IPS-15b (cell line): ENCODE measurements at regions not wholly inside any gene's neighbourhood (a gene's known extent, or its start where the extent isn't known, plus 50 kb on each side); places are given as distances from the start of the nearest gene placed in this dataset.

Experiments
- H3K27me3 ChIP-seq: one replicate; pipeline ENCODE4 v1.6.1; 2013; ENCODE audit warnings: low read length; ENCODE audit not compliant: control insufficient read depth, insufficient read depth
- H3K36me3 ChIP-seq: one replicate; pipeline ENCODE4 v1.6.1; 2013; ENCODE audit warnings: low read length; ENCODE audit not compliant: control insufficient read depth, insufficient read depth
- H3K4me1 ChIP-seq: one replicate; pipeline ENCODE4 v1.6.1; 2013; ENCODE audit warnings: mild to moderate bottlenecking, low read length; ENCODE audit not compliant: control insufficient read depth, insufficient read depth
- H3K4me3 ChIP-seq: one replicate; pipeline ENCODE4 v1.5.1; 2013; ENCODE audit warnings: low read depth, low read length
- H3K9ac ChIP-seq: one replicate; pipeline ENCODE4 v1.6.1; 2013; ENCODE audit warnings: low read depth, mild to moderate bottlenecking, low read length
- H3K9me3 ChIP-seq: one replicate; pipeline ENCODE4 v1.6.1; 2013; ENCODE audit warnings: mild to moderate bottlenecking, low read length; ENCODE audit not compliant: control insufficient read depth, insufficient read depth

- Histone ChIP-seq H3K9me3 (no peaks in the 10 kb centered on the region), H3K4me1 (no peaks in the 10 kb centered on the region), H3K36me3 (no peaks in the 10 kb centered on the region), H3K27me3 (no peaks in the 10 kb centered on the region), H3K4me3 (no peak overlapping the region), H3K9ac (no peak overlapping the region)
Measured at GRCh38 chr4:20464381-20464780, 212.7 kb downstream of the SLIT2 start.

GRCh38 chr4:20474119-20474518, 222.4 kb downstream of the SLIT2 start:
- H3K9ac ChIP-seq, result no peak overlapping the region
- H3K4me3 ChIP-seq, result no peak overlapping the region

GRCh38 chr4:20478412-20478811, 221.8 kb upstream of the PACRGL start:
- Histone ChIP-seq H3K4me1 (no peaks in the 10 kb centered on the region), H3K4me3 (no peak overlapping the region), H3K9ac (no peak overlapping the region), H3K36me3 (no peaks in the 10 kb centered on the region), H3K27me3 (no peaks in the 10 kb centered on the region), H3K9me3 (no peaks in the 10 kb centered on the region)

More at GRCh38 chr4:20474119-20474518, 222.4 kb downstream of the SLIT2 start:
- Histone ChIP-seq H3K4me1 (no peaks in the 10 kb centered on the region), H3K27me3 (no peaks in the 10 kb centered on the region), H3K36me3 (no peaks in the 10 kb centered on the region), H3K9me3 (no peaks in the 10 kb centered on the region)

- H3K4me1 ChIP-seq, result no peaks in the 10 kb centered on the region
- H3K9ac ChIP-seq, result no peak overlapping the region
- no peaks in the 10 kb centered on the region for H3K9me3 ChIP-seq
- no peaks in the 10 kb centered on the region for H3K27me3 ChIP-seq
- H3K36me3 ChIP-seq, result no peaks in the 10 kb centered on the region
- H3K4me3 ChIP-seq, result no peak overlapping the region
Measured at GRCh38 chr4:20480165-20480947, 219.9 kb upstream of the PACRGL start.

GRCh38 chr4:20483416-20483815, 216.8 kb upstream of the PACRGL start:
- no peaks in the 10 kb centered on the region for H3K4me1 ChIP-seq
- H3K36me3 ChIP-seq, result no peaks in the 10 kb centered on the region
- no peak overlapping the region for H3K4me3 ChIP-seq
- no peak overlapping the region for H3K9ac ChIP-seq
- H3K27me3 ChIP-seq, result no peaks in the 10 kb centered on the region
- H3K9me3 ChIP-seq, result no peaks in the 10 kb centered on the region

- Histone ChIP-seq H3K27me3 (no peaks in the 10 kb centered on the region), H3K9ac (no peak overlapping the region), H3K36me3 (no peaks in the 10 kb centered on the region), H3K4me3 (no peak overlapping the region), H3K9me3 (no peaks in the 10 kb centered on the region), H3K4me1 (no peaks in the 10 kb centered on the region)
Measured at GRCh38 chr4:20486433-20486832, 213.8 kb upstream of the PACRGL start.

GRCh38 chr4:20487446-20487845, 212.8 kb upstream of the PACRGL start:
- Histone ChIP-seq H3K9ac (no peak overlapping the region), H3K4me1 (no peaks in the 10 kb centered on the region), H3K9me3 (no peaks in the 10 kb centered on the region), H3K36me3 (no peaks in the 10 kb centered on the region), H3K4me3 (no peak overlapping the region), H3K27me3 (no peaks in the 10 kb centered on the region)

- no peaks in the 10 kb centered on the region for H3K36me3 ChIP-seq
- no peaks in the 10 kb centered on the region for H3K27me3 ChIP-seq
- no peak overlapping the region for H3K9ac ChIP-seq
- no peak overlapping the region for H3K4me3 ChIP-seq
- H3K4me1 ChIP-seq, result no peaks in the 10 kb centered on the region
- no peaks in the 10 kb centered on the region for H3K9me3 ChIP-seq
Measured at GRCh38 chr4:20487852-20488251, 212.4 kb upstream of the PACRGL start.

GRCh38 chr4:20490734-20491133, 209.5 kb upstream of the PACRGL start:
- Histone ChIP-seq H3K4me1 (no peaks in the 10 kb centered on the region), H3K4me3 (no peak overlapping the region), H3K9me3 (no peaks in the 10 kb centered on the region), H3K9ac (no peak overlapping the region), H3K36me3 (no peaks in the 10 kb centered on the region), H3K27me3 (no peaks in the 10 kb centered on the region)

GRCh38 chr4:20493761-20494353, 206.4 kb upstream of the PACRGL start:
- no peak overlapping the region for H3K9ac ChIP-seq
- no peaks in the 10 kb centered on the region for H3K4me1 ChIP-seq
- no peaks in the 10 kb centered on the region for H3K9me3 ChIP-seq
- no peaks in the 10 kb centered on the region for H3K27me3 ChIP-seq
- H3K4me3 ChIP-seq, result no peak overlapping the region
- H3K36me3 ChIP-seq, result no peaks in the 10 kb centered on the region

- Histone ChIP-seq H3K9me3 (no peaks in the 10 kb centered on the region), H3K36me3 (no peaks in the 10 kb centered on the region), H3K4me1 (no peaks in the 10 kb centered on the region), H3K27me3 (no peaks in the 10 kb centered on the region), H3K9ac (no peak overlapping the region), H3K4me3 (no peak overlapping the region)
Measured at GRCh38 chr4:20496068-20496467, 204.2 kb upstream of the PACRGL start.

- Histone ChIP-seq H3K4me1 (no peaks in the 10 kb centered on the region), H3K27me3 (no peaks in the 10 kb centered on the region), H3K4me3 (no peak overlapping the region), H3K9me3 (no peaks in the 10 kb centered on the region), H3K36me3 (no peaks in the 10 kb centered on the region), H3K9ac (no peak overlapping the region)
Measured at GRCh38 chr4:20504146-20504545, 196.1 kb upstream of the PACRGL start.
